Activated T-helper 1 cell treated with anti-CD3 and anti-CD28 coated beads, Interleukin-12 subunit alpha, Interleukin-12 subunit beta, Interleukin-2, Interleukin-4 antibody, amounts not matched to agents 30 ng/mL and 10 ng/mL and 1 ng/mL, durations not matched to agents 14 hours and 24 hours and 36 hours (primary cell): ENCODE measurements at regions not wholly inside any gene's neighbourhood (a gene's known extent, or its start where the extent isn't known, plus 50 kb on each side); places are given as distances from the start of the nearest gene placed in this dataset.

Experiments used
- DNase-seq: peaks from one replicate; pipeline ENCODE4 v3.0.0; 2021; ENCODE audit warnings: low spot score
- H3K27ac Mint-ChIP-seq: one replicate; pipeline ENCODE4 v1.8.0; 2021; ENCODE audit warnings: mild to moderate bottlenecking, mixed read lengths
- H3K27me3 Mint-ChIP-seq: one replicate; pipeline ENCODE4 v1.8.0; 2022; ENCODE audit warnings: mild to moderate bottlenecking, moderate library complexity, mixed read lengths; ENCODE audit not compliant: insufficient read depth
- H3K36me3 Mint-ChIP-seq: one replicate; pipeline ENCODE4 v1.8.0; 2021; ENCODE audit warnings: low read depth, mixed read lengths
- H3K4me1 Mint-ChIP-seq: one replicate; pipeline ENCODE4 v1.8.0; 2021; ENCODE audit warnings: low read depth, mixed read lengths
- H3K4me3 Mint-ChIP-seq: one replicate; pipeline ENCODE4 v1.8.0; 2021; ENCODE audit warnings: mild to moderate bottlenecking, moderate library complexity, mixed read lengths
- H3K9me3 Mint-ChIP-seq: one replicate; pipeline ENCODE4 v1.8.0; 2021; ENCODE audit warnings: mixed read lengths
- intact Hi-C: fragments of 100-400 bp; cut with micrococcal nuclease; formaldehyde crosslinking; loops from one replicate; pipeline ENCODE4 v1.15.1; 2024

DNA sequence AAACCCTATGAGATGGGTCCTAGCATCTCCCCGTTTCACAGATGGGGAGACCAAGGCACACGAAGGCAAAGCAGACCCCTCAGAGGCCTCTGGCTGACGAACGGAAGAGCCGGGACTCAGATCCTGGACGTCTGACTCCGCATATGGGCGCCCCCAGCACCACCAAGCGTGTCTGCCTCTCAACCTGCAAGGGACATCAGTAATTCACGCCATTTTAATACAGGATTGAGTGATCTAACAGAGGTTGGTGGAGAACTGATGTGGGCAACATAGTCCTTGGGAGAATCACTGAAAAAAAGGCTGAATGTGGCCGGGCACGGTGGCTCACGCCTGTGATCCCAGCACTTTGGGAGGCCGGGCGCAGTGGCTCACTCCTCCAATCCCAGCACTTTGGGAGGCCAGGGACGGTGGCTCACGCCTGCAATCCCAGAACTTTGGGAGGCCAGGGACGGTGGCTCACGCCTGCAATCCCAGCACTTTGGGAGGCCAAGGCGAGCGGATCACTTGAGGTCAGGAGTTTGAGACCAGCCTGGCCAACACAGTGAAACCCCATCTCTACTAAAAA, 206.6 kb downstream of the DLL1 start:
- Mint-ChIP-seq H3K4me3 (no peak overlapping the region), H3K36me3 (no peaks in the 10 kb centered on the region), H3K9me3 (peaks cover under 1% of the 10 kb centered on the region), H3K27me3 (peaks cover 2% of the 10 kb centered on the region), H3K4me1 (peaks cover 34% of the 10 kb centered on the region), H3K27ac (no peak overlapping the region)
- no peak for DNase-seq
- intact Hi-C loops, result no loop called here

DNA sequence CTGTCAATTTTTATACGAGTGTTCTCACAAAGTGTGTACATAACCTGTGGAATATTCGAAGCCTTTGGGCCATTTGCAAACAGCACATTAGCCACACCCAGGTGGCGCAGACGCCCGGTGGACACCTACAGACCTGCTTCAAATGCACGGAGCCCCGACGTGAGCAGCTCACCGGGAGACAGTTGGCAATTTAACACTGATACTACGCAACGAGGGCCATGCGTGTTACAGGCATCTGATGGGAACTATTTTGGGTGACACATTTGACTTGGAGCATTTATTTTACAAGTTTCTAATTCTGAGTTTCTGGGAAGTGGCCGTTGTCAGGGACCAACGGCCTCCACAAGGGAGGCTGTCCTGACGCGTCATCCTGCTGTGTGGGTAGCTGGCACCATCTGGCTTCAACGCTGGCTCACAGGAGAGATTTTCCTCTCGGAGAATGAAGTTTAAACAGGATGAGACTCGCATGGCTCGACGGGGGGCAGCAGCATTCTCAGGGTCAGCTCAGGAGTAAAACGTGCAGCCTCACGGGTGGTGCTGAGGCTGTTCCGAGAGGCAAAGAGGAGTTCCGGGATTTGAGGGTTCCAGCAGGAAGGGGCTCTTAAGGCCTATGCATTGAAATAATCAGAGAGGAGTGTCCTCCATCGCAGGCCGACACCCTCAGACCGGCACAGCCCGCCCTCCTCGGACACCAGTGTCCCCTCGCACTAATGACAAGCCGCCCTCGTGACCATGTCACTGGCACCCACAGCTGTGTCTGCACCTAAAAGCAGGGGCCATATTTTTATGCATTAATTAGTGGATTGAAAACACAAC, 207.4 kb downstream of the DLL1 start:
- Mint-ChIP-seq H3K27me3 (peaks cover 5% of the 10 kb centered on the region), H3K9me3 (peaks cover 3% of the 10 kb centered on the region), H3K36me3 (no peaks in the 10 kb centered on the region), H3K27ac (no peak overlapping the region), H3K4me1 (peaks cover 26% of the 10 kb centered on the region), H3K4me3 (no peak overlapping the region)
- no peak for DNase-seq
- intact Hi-C loops, result no loop called here

DNA sequence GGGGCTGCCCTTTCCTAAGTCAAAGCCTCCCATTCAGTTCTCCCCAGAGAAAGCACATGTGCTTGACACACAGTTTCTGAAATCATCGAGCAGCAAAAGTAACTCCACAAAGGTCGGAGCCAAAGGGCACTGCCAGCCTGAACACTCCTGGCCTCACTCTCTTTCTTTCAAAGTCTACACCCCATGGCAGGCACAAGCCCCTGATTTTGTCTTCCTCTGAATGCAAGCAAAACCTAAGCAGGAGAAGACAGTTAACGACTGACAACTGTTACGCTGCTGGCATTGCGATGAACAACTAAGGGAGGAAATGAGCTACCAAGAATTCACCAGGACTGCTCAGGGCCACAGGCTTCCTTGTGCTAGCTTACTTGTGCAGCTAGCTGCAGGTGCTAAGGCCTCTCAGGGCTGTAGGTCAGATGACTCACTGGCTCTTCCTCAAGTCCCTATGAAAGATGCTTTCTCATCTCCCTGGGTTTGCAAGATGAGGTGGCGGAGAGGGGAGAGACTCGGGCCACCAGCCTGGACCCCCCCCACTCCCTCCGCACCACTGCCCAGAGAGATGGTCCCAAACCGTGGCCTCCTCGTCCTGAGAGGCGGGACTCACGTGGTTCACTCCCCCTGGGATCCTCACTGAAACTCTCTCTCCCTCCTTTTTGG, 208.2 kb downstream of the DLL1 start:
- peaks cover 3% of the 10 kb centered on the region for H3K9me3 Mint-ChIP-seq
- H3K4me3 Mint-ChIP-seq, result no peak overlapping the region
- intact Hi-C loops, result no loop called here
- no peaks in the 10 kb centered on the region for H3K36me3 Mint-ChIP-seq
- peaks cover 20% of the 10 kb centered on the region for H3K4me1 Mint-ChIP-seq
- DNase-seq, result no peak
- peak overlapping the region; percentile 8 for H3K27ac Mint-ChIP-seq
- peaks cover 5% of the 10 kb centered on the region for H3K27me3 Mint-ChIP-seq

DNA sequence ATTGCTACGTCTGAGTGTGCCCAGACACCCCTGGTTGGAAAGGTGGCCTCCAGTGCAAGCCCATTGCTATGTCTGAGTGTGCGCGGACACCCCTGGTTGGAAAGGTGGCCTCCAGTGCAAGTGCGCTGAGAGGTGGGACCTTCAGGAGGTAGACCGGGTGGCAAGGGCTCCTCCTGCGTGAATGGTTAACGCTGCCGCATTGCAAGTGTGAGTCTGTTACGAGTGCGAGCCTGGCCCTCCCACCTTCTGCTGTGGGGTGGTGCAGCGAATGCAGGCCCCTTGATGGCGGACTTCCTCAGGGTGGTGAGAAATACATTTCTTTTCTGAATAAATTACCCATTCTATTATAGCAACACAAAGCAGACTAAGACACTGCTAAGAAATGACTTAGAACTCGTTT, 208.8 kb downstream of the DLL1 start:
- Mint-ChIP-seq H3K27me3 (peaks cover 5% of the 10 kb centered on the region), H3K9me3 (peaks cover 3% of the 10 kb centered on the region), H3K27ac (no peak overlapping the region), H3K4me1 (peaks cover 20% of the 10 kb centered on the region), H3K36me3 (no peaks in the 10 kb centered on the region), H3K4me3 (no peak overlapping the region)
- DNase-seq, result no peak
- intact Hi-C loops, result no loop called here

DNA sequence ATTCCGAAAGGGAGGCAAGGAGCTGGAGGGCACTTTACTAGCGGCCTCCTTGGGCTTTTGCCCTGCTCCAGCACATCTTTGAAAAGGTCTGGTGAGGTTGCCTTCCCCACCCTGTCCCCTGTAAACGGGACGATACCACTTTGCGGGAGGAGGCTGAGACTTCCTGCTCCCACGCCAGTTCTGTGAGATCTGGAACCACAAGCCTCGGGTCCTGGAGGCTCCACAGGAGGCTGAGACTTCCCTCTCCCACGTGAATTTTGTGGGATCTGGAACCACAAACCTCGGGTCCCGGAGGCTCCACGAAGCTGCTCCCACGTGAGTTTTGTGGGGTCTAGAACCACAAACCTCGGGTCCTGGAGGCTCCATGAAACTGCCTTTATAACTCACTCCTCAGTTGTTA, 209.3 kb downstream of the DLL1 start:
- H3K27ac Mint-ChIP-seq, result no peak overlapping the region
- no peak overlapping the region for H3K4me3 Mint-ChIP-seq
- no peak for DNase-seq
- H3K4me1 Mint-ChIP-seq, result peaks cover 18% of the 10 kb centered on the region
- peaks cover 3% of the 10 kb centered on the region for H3K9me3 Mint-ChIP-seq
- H3K36me3 Mint-ChIP-seq, result no peaks in the 10 kb centered on the region
- peaks cover 5% of the 10 kb centered on the region for H3K27me3 Mint-ChIP-seq
- intact Hi-C loops, result no loop called here

DNA sequence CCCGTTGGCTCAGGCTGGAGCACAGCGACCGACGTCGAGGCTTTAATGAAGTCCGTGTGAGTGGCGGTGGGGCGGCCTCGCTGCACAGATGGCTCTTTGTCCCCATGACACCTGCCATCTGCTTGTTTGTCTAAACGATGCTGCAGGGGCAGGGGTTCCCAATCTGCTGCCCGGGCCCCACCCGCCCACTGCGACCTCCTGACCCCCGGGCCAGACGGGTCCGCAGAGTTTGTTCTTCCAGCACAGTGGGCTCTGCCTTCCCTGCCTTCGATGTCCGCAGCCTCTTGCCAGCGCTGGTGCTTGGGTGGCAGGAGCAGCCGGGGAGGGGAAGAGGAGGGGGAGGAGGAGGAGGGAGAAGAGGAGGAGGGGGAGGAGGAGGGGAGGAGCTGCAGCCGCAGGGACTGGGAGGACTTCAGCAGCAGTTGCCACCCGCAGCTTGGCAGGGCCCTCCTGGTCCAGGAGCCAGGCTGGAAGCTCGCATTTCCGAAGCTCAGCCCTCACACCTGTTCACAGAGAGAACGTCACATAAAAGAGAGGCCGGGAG, 210.0 kb downstream of the DLL1 start:
- Mint-ChIP-seq H3K36me3 (no peaks in the 10 kb centered on the region), H3K27me3 (peaks cover 4% of the 10 kb centered on the region), H3K9me3 (peaks cover 3% of the 10 kb centered on the region), H3K27ac (no peak overlapping the region), H3K4me3 (no peak overlapping the region), H3K4me1 (peaks cover 12% of the 10 kb centered on the region)
- intact Hi-C loops, result no loop called here
- no peak for DNase-seq

DNA sequence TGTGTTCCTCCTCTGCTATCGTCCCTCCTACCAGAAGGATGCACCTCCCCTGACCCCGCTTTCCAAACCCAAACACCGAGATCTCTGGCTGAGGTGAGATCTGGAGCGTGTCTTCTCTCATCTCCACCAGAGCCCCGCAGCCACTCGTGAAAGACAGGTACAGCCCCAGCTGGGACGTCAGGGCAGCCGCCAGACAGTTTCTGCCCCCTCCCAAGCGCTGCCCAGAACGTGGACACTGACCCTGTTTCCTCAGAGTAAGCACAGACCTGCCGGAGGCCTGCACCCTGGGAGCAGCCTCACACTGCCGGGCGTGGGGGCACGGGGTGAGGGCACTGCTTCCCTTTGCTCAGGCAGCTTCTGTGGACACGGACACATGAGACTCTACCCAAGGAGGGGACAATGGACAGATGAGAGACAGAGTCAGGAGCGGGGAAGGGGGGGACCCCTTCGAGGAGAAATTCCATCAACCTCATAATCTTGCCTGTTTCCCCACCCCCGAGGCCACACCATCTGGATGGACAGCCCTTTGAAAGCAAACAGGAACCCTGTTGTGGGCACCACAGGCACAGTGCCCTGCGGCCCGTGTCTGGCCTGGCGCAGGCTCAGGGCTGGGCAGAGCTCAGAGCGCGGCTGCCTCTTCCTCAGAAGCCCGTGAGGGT, 210.6 kb downstream of the DLL1 start:
- Mint-ChIP-seq H3K27ac (no peak overlapping the region), H3K27me3 (peaks cover 4% of the 10 kb centered on the region), H3K4me1 (peaks cover 11% of the 10 kb centered on the region), H3K36me3 (no peaks in the 10 kb centered on the region), H3K4me3 (no peak overlapping the region), H3K9me3 (peaks cover 3% of the 10 kb centered on the region)
- intact Hi-C loops, result no loop called here
- no peak for DNase-seq

DNA sequence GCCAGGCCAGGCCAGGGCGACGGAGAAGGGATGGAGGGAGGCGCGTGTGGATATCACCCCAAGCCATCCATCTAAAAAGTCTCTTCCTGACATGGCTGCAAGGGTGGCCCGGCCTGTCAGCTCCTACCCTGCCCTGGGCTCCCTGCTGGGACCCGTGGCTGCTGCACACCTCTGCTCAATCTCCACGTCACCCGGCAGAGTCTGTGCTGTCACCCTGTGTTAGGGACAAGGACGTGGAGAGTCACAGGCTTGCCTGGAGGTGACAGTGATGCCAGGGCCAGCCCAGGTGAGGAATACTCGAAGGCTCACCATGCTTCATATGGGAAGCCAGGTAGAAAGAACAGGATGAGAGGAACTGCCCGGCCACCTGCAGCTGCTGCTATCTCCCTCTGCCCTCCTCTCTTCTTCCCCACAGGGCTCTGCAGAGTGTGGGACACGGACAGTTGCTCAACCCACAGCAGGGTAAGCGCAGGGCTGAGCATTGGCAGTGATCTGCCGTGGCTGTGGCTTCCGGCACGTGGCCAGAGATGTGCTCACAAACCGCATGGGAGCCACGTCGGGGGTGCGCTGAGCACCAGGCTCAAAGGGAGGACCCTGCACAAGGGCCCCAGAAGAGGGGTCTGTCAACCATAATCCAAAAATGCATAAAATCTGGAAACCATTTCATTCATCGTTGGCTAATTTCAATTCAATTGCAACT, 214.3 kb downstream of the DLL1 start:
- H3K9me3 Mint-ChIP-seq, result peaks cover 3% of the 10 kb centered on the region
- H3K36me3 Mint-ChIP-seq, result no peaks in the 10 kb centered on the region
- H3K4me1 Mint-ChIP-seq, result no peaks in the 10 kb centered on the region
- DNase-seq, result no peak
- H3K4me3 Mint-ChIP-seq, result no peak overlapping the region
- intact Hi-C loops, result no loop called here
- H3K27me3 Mint-ChIP-seq, result peaks cover 14% of the 10 kb centered on the region
- no peak overlapping the region for H3K27ac Mint-ChIP-seq

DNA sequence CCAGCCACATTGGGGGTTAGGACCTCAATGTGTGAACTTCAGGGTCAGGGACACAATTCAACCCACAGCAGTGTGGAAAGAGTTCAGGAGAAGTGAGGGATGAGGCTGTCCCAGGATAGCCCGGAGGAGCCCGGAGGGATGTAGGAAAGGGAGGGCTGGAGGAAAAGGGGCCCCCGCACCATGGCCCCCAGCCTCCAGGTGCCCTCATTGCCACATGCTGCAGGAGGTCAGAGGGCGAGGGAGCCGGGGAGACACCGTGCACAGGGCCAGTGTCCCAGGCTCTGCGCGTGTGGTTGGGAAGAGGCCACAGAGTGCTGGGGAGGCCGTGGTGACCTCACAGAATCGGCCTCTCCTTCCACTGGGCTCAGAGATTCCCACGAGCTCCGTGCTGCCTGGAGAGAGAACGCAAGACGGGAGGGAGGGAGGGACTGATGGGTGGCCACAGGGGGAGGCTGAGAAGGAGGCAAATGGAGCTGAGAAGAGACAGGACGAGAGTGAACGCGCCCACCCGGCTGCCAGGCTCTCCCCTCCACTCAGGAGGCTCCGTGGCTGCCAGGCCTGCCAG, 215.1 kb downstream of the DLL1 start:
- intact Hi-C loops, result no loop called here
- Mint-ChIP-seq H3K9me3 (peaks cover 3% of the 10 kb centered on the region), H3K36me3 (no peaks in the 10 kb centered on the region), H3K27me3 (peaks cover 16% of the 10 kb centered on the region), H3K4me3 (no peak overlapping the region), H3K27ac (no peak overlapping the region), H3K4me1 (no peaks in the 10 kb centered on the region)
- no peak for DNase-seq

DNA sequence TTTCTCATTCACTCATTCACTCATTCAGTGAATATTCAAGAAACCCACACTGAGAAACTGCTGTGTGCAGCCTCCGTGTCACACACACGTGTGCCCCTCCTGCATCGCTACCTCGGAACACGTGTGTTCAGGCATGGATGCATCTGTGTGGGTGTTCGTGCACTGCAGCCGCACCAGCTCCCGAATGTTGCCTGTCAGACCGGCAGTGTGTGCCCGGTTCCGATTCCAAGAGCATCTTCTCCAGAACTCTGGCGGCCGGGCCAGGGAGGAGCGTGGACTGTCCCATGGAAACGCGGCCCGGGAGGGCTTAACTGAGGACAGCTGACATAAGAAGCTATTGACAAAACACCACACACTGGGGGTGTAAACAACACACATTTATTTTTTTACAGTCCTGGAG, 216.0 kb downstream of the DLL1 start:
- no peak for DNase-seq
- Mint-ChIP-seq H3K27ac (no peak overlapping the region), H3K27me3 (peaks cover 16% of the 10 kb centered on the region), H3K4me3 (no peak overlapping the region), H3K4me1 (no peaks in the 10 kb centered on the region), H3K36me3 (no peaks in the 10 kb centered on the region), H3K9me3 (peaks cover 3% of the 10 kb centered on the region)
- intact Hi-C loops, result no loop called here

DNA sequence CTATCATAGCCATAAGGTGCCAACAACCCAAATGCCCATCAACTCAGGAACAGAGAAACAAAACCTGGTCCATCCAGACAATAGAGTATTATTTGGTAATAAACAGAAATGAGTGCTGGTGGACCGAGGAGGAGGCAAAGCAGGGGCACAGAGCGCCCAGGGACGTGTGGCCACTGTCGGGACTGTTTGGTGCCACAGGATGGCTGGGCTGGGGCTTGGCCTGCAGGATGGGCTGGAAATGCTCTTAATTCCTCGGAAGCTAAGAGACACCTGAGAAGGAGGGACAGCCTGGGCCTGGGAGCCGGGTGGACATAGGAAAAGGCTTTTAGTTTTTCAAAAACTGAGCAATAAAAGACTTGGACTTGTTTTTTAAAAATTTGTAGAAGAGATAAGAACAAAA, 216.4 kb downstream of the DLL1 start:
- H3K9me3 Mint-ChIP-seq, result peaks cover 3% of the 10 kb centered on the region
- no peaks in the 10 kb centered on the region for H3K4me1 Mint-ChIP-seq
- peaks cover 17% of the 10 kb centered on the region for H3K27me3 Mint-ChIP-seq
- no peaks in the 10 kb centered on the region for H3K36me3 Mint-ChIP-seq
- no peak for DNase-seq
- H3K27ac Mint-ChIP-seq, result no peak overlapping the region
- H3K4me3 Mint-ChIP-seq, result no peak overlapping the region
- intact Hi-C loops, result no loop called here

DNA sequence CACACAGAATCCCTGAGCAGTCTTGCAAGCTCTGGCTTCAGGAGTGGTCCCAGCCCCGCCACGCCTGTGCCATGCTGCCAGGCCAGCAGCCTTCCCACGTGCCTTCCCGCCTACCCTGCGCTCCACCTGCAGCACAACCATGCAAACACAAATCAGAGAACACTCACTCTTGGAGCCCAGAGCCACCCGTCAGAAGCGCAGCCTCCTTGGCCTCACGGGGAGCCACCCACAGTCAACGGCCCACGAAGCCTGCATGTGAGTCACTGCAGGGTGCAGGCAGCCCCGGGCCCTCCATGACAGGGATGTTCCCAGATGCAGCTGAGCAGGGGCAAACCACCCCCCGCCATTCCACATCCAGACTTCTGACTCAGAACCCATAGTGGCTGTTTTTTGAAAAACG, 217.0 kb downstream of the DLL1 start:
- Mint-ChIP-seq H3K27ac (no peak overlapping the region), H3K4me3 (no peak overlapping the region)

More for the DNA sequence above, 217.0 kb downstream of the DLL1 start:
- DNase-seq, result no peak
- intact Hi-C loops, result no loop called here
- H3K27me3 Mint-ChIP-seq, result peaks cover 14% of the 10 kb centered on the region
- H3K4me1 Mint-ChIP-seq, result no peaks in the 10 kb centered on the region
- H3K9me3 Mint-ChIP-seq, result no peaks in the 10 kb centered on the region
- H3K36me3 Mint-ChIP-seq, result no peaks in the 10 kb centered on the region
